H1 (cell line): ENCODE measurements at regions not wholly inside any gene's neighbourhood (a gene's known extent, or its start where the extent isn't known, plus 50 kb on each side); places are given as distances from the start of the nearest gene placed in this dataset.

Experiments
- CTCF ChIA-PET: fragments of 300-600 bp; sonication (Branson Sonifier 250); formaldehyde crosslinking; loops from one replicate; lab custom pipeline; 2021; ENCODE audit not compliant: partially characterized antibody; lab: Charles Lee
- POLR2A ChIA-PET: fragments of 300-600 bp; sonication (Branson Sonifier 250); formaldehyde crosslinking; loops from one replicate; lab custom pipeline; 2021; ENCODE audit warnings: inconsistent platforms; ENCODE audit not compliant: partially characterized antibody; lab: Charles Lee
- DNase-seq, 2 experiments: peaks; one replicate each; pipeline versions ENCODE4 v3.0.0 to v3.0.0-alpha.2; 2010 to 2022; ENCODE audit warnings: low spot score in 2 of 2, low read depth in 1 of 2, mixed read lengths in 1 of 2
- FAIRE-seq: peaks from 2 replicates; lab custom pipeline; 2011; peaks lifted over from hg19 to GRCh38; lab: Jason Lieb, UNC
- H2AFZ ChIP-seq: 2 replicates; pipeline ENCODE4 v1.8.1; 2012; ENCODE audit warnings: low read length, inconsistent platforms
- H2AK5ac ChIP-seq: 2 replicates; pipeline ENCODE4 v1.6.1; 2013; ENCODE audit warnings: low read depth, low read length
- H2BK120ac ChIP-seq: replicated peaks from 2 replicates; pipeline ENCODE3; 2013; ENCODE audit warnings: low read depth, low read length, inconsistent platforms
- H2BK12ac ChIP-seq: 2 replicates; pipeline ENCODE4 v1.6.1; 2013; ENCODE audit warnings: low read depth, low read length
- H2BK15ac ChIP-seq: 2 replicates; pipeline ENCODE4 v1.6.1; 2013; ENCODE audit warnings: low read length
- H2BK20ac ChIP-seq: 2 replicates; pipeline ENCODE4 v1.6.1; 2013; ENCODE audit warnings: low read length
- H2BK5ac ChIP-seq: 2 replicates; pipeline ENCODE4 v1.6.1; 2013; ENCODE audit warnings: low read depth, low read length
- H3K14ac ChIP-seq: 2 replicates; pipeline ENCODE4 v1.6.1; 2013; ENCODE audit warnings: inconsistent platforms; ENCODE audit not compliant: insufficient read length
- H3K18ac ChIP-seq: 2 replicates; pipeline ENCODE4 v1.6.1; 2013; ENCODE audit warnings: low read length; ENCODE audit errors: extremely low read depth
- H3K23ac ChIP-seq: 2 replicates; pipeline ENCODE4 v1.6.1; 2013; ENCODE audit warnings: inconsistent platforms; ENCODE audit not compliant: insufficient read length
- H3K23me2 ChIP-seq: 2 replicates; pipeline ENCODE4 v1.6.1; 2013; ENCODE audit warnings: low read depth, low read length
- H3K27ac ChIP-seq: 2 replicates; pipeline ENCODE4 v1.6.1; 2011; ENCODE audit warnings: low read depth, low read length, inconsistent platforms
- H3K27me3 ChIP-seq, 4 experiments: replicated peaks in 1 of 4; 1 replicate in 1 of 4; 2 replicates in 3 of 4; pipeline versions ENCODE4 v1.6.1 to v1.8.1; 2011 to 2013; ENCODE audit warnings: low read length in 3 of 4, mild to moderate bottlenecking in 3 of 4, inconsistent platforms in 2 of 4, mixed read lengths in 2 of 4, moderate library complexity in 1 of 4; ENCODE audit not compliant: control insufficient read depth in 3 of 4, insufficient read depth in 3 of 4; ENCODE audit errors: extremely low read depth in 1 of 4
- H3K36me3 ChIP-seq, 4 experiments: 2 replicates each; pipeline versions ENCODE4 v1.6.1 to v1.8.1; 2011 to 2013; ENCODE audit warnings: mild to moderate bottlenecking in 4 of 4, low read length in 3 of 4, moderate library complexity in 2 of 4, control low read depth in 1 of 4, inconsistent platforms in 1 of 4; ENCODE audit not compliant: insufficient read depth in 4 of 4, control insufficient read depth in 2 of 4
- H3K4ac ChIP-seq: replicated peaks from 2 replicates; pipeline ENCODE3; 2013; ENCODE audit warnings: low read length, low read depth, mixed read lengths, inconsistent platforms; ENCODE audit not compliant: insufficient read length
- H3K4me1 ChIP-seq, 4 experiments: replicated peaks in 1 of 4; 1 replicate in 1 of 4; 2 replicates in 3 of 4; pipeline versions ENCODE4 v1.6.1 to v1.8.1; 2011 to 2013; ENCODE audit warnings: low read length in 3 of 4, inconsistent platforms in 2 of 4, mixed read lengths in 1 of 4; ENCODE audit not compliant: insufficient read depth in 4 of 4, control insufficient read depth in 3 of 4
- H3K4me2 ChIP-seq, 2 experiments: 2 replicates each; pipeline versions ENCODE4 v1.6.1 to v1.8.1; 2011 to 2013; ENCODE audit warnings: low read depth in 2 of 2, low read length in 2 of 2, control low read depth in 1 of 2, inconsistent platforms in 1 of 2, mild to moderate bottlenecking in 1 of 2; ENCODE audit not compliant: insufficient read depth in 1 of 2
- H3K4me3 ChIP-seq, 4 experiments: fragments of 200-600, 300-600 bp in 1 of 4; sonication (generic), shearing (Covaris generic), sonication (Bioruptor Twin) in 1 of 4; 2 replicates each; pipeline versions ENCODE4 v1.5.1 to v1.8.1; 2011 to 2016; ENCODE audit warnings: low read length in 4 of 4, low read depth in 3 of 4, control low read depth in 2 of 4, inconsistent platforms in 2 of 4, mild to moderate bottlenecking in 2 of 4, mixed read lengths in 1 of 4, moderate library complexity in 1 of 4; ENCODE audit not compliant: insufficient read depth in 2 of 4; ENCODE audit errors: extremely low read depth in 1 of 4
- H3K56ac ChIP-seq: replicated peaks from 2 replicates; pipeline ENCODE3; 2013; ENCODE audit warnings: low read depth, mild to moderate bottlenecking, mixed read lengths, low read length, inconsistent platforms; ENCODE audit not compliant: insufficient read length
- H3K79me1 ChIP-seq: 2 replicates; pipeline ENCODE4 v1.6.1; 2013; ENCODE audit warnings: low read depth, low read length, control low read depth
- H3K79me2 ChIP-seq, 2 experiments: 2 replicates each; pipeline versions ENCODE4 v1.6.1 to v1.8.1; 2012 to 2013; ENCODE audit warnings: low read length in 2 of 2, mild to moderate bottlenecking in 2 of 2, inconsistent platforms in 1 of 2; ENCODE audit not compliant: insufficient read depth in 2 of 2, control insufficient read depth in 1 of 2
- H3K9ac ChIP-seq, 4 experiments: replicated peaks in 1 of 4; 1 replicate in 1 of 4; 2 replicates in 3 of 4; pipeline versions ENCODE4 v1.6.1 to v1.8.1; 2011 to 2013; ENCODE audit warnings: low read depth in 3 of 4, low read length in 3 of 4, control low read depth in 2 of 4, mild to moderate bottlenecking in 2 of 4, moderate library complexity in 2 of 4, inconsistent platforms in 1 of 4; ENCODE audit errors: extremely low read depth in 1 of 4
- H3K9me3 ChIP-seq, 2 experiments: 2 replicates each; pipeline versions ENCODE4 v1.6.1 to v1.8.1; 2012 to 2013; ENCODE audit warnings: mild to moderate bottlenecking in 2 of 2, moderate library complexity in 2 of 2, control low read depth in 1 of 2, inconsistent platforms in 1 of 2, low read depth in 1 of 2, low read length in 1 of 2, mixed read lengths in 1 of 2; ENCODE audit not compliant: insufficient read depth in 2 of 2
- H4K20me1 ChIP-seq, 2 experiments: replicated peaks in 1 of 2; 2 replicates each; pipeline versions ENCODE3 to v1.8.1; 2011 to 2013; ENCODE audit warnings: inconsistent platforms in 2 of 2, low read length in 2 of 2, mild to moderate bottlenecking in 1 of 2; ENCODE audit not compliant: insufficient read depth in 2 of 2, control insufficient read depth in 1 of 2
- H4K5ac ChIP-seq: 2 replicates; pipeline ENCODE4 v1.6.1; 2013; ENCODE audit warnings: low read length, low read depth, mixed read lengths, inconsistent platforms; ENCODE audit not compliant: insufficient read length
- H4K8ac ChIP-seq: 2 replicates; pipeline ENCODE4 v1.8.0; 2013; ENCODE audit warnings: mild to moderate bottlenecking, moderate library complexity, low read length, inconsistent platforms; ENCODE audit not compliant: insufficient read depth; ENCODE audit errors: extremely low read depth
- H4K91ac ChIP-seq: replicated peaks from 2 replicates; pipeline ENCODE3; 2013; ENCODE audit warnings: low read length, mixed read lengths, inconsistent platforms; ENCODE audit not compliant: insufficient read length
- BRCA1 ChIP-seq: IDR thresholded peaks from 2 replicates; pipeline ENCODE4 v1.6.1; 2012; ENCODE audit warnings: low read depth, low read length, improper control_type of control experiment
- RXRA ChIP-seq: IDR thresholded peaks from 2 replicates; pipeline ENCODE4 v1.6.1; 2011; ENCODE audit warnings: low read depth, mild to moderate bottlenecking, low read length, moderate library complexity; ENCODE audit not compliant: insufficient read depth
- WGBS, 2 experiments: shearing (Covaris generic) in 1 of 2; methylation state at CpG; one replicate each; pipeline versions ENCODE4 v1.1.6 to v1.1.7; 2013 to 2015; ENCODE audit warnings: low lambda C conversion rate in 2 of 2, mixed read lengths in 2 of 2, inconsistent platforms in 1 of 2, low coverage in 1 of 2, missing lambda C conversion rate in 1 of 2; ENCODE audit not compliant: insufficient replicate concordance in 2 of 2, insufficient coverage in 1 of 2, insufficient read length in 1 of 2; ENCODE audit errors: extremely low coverage in 1 of 2, missing lambda C conversion rate in 1 of 2; 5-methylcytosine and 5-hydroxymethylcytosine counted together

DNA sequence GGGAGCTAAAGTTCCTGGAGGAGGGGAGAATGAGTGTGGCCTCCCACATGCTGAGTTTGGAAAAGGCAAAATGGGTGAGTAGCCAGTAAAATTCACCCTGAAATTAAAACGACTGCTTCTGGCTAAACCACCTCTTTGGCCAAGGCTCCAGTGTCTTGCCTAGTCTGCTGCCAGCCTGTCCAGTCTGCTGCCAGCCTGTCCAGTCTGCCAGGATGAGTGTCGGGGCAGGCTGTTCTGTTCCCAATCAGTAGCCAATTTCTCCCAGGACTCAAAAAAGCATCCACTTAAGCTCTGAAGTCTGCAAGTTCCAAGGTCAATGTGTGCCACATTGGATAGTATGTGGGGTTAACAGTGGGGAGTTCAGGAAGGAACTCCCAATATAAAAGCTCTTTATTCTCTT is 134.6 kb upstream of the KLHL29 start:
- Histone ChIP-seq H3K4me1 (no peaks in the 10 kb centered on the region), H3K4ac (no peak overlapping the region), H4K91ac (no peak overlapping the region), H2BK20ac (no peak overlapping the region), H4K20me1 (no peaks in the 10 kb centered on the region), H3K4me2 (no peak overlapping the region), H3K56ac (no peak overlapping the region), H3K9ac (no peak overlapping the region), H3K36me3 (no peaks in the 10 kb centered on the region), H3K79me2 (no peaks in the 10 kb centered on the region), H4K8ac (no peak overlapping the region), H2BK12ac (no peak overlapping the region), H3K27ac (no peak overlapping the region), H3K27me3 (no peaks in the 10 kb centered on the region), H4K5ac (no peak overlapping the region), H2BK15ac (no peak overlapping the region), H3K79me1 (no peaks in the 10 kb centered on the region), H3K23me2 (no peaks in the 10 kb centered on the region), H2AFZ (no peak overlapping the region), H3K4me3 (no peak overlapping the region), H2BK5ac (no peak overlapping the region), H3K14ac (no peak overlapping the region), H2BK120ac (no peak overlapping the region), H3K9me3 (no peaks in the 10 kb centered on the region), H3K23ac (no peak overlapping the region), H2AK5ac (no peak overlapping the region), H3K18ac (no peak overlapping the region)
- WGBS, 2 experiments = 100% methylated on average over 2 of the region's 2 CpGs; no CpG with 5 or more reads in 1 of the 2 experiments
- TF ChIP-seq RXRA = no peak
- no peak for TF ChIP-seq BRCA1
- ChIA-PET POLR2A (no interaction called here), CTCF (interaction anchor here (0.6 to 1.0 kb wide), 2 partner anchors 46 to 548 kb away, joined by 3 read pairs; no protein-coding TSS in a partner anchor)
- DNase-seq (no peak), FAIRE-seq (no peak)
